ENCODE measurements at regions not wholly inside any gene's neighbourhood (a gene's known extent, or its start where the extent isn't known, plus 50 kb on each side); places are given as distances from the start of the nearest gene placed in this dataset.

- TF ChIP-seq ZNF347 (CRISPR knock-in tag; IDR thresholded peaks at IDR 0.05; ENCODE audit: low read depth) (no peak), TCF7L2 (IDR thresholded peaks at IDR 0.05; ENCODE audit: low read depth, low read length) (no peak), NFIX (CRISPR knock-in tag; IDR thresholded peaks at IDR 0.05; ENCODE audit: low read depth) (no peak), HOXB6 (CRISPR knock-in tag; IDR thresholded peaks at IDR 0.05; ENCODE audit: borderline replicate concordance) (no peak), ZNF133 (CRISPR knock-in tag; IDR thresholded peaks at IDR 0.05) (peak; percentile 32; the same call in 1 of the 2 replicates), ZBTB9 (CRISPR knock-in tag; IDR thresholded peaks at IDR 0.05) (peak; percentile 97), ZBED1 (IDR thresholded peaks at IDR 0.05) (no peak), ZNF644 (tag; IDR thresholded peaks at IDR 0.05; ENCODE audit: low read depth) (peak; percentile 59; the same call in 1 of the 2 replicates), BDP1 (IDR thresholded peaks at IDR 0.05; ENCODE audit: insufficient read depth, insufficient read length) (no peak), GABPA (tag; conservative IDR thresholded peaks at IDR 0.05; ENCODE audit: low read depth) (peak; percentile 40; the same call in 1 of the 2 replicates), ID3 (CRISPR knock-in tag; IDR thresholded peaks at IDR 0.05) (no peak), ID3 (tag; IDR thresholded peaks at IDR 0.05) (peak; percentile 87), MTA3 (IDR thresholded peaks at IDR 0.05; ENCODE audit: borderline replicate concordance) (peak; percentile 72; the same call in 1 of the 2 replicates), BRD9 (IDR thresholded peaks at IDR 0.05; ENCODE audit: low read depth, partially characterized antibody) (peak; percentile 96), TFAM (CRISPR knock-in tag; conservative IDR thresholded peaks at IDR 0.05) (no peak), POLR3A (IDR thresholded peaks at IDR 0.05; ENCODE audit: borderline replicate concordance, extremely low read depth, insufficient read depth, insufficient read length) (no peak), ZSCAN29 (IDR thresholded peaks at IDR 0.05) (no peak), GATA2 (CRISPR knock-in tag; IDR thresholded peaks at IDR 0.05) (no peak), BRF1 (IDR thresholded peaks at IDR 0.05; ENCODE audit: borderline replicate concordance, extremely low read depth, insufficient read length) (no peak), GTF2F1 (IDR thresholded peaks at IDR 0.05; ENCODE audit: low read depth, low read length) (no peak), DEAF1 (CRISPR knock-in tag; IDR thresholded peaks at IDR 0.05) (peak; percentile 87), OTX1 (CRISPR knock-in tag; IDR thresholded peaks at IDR 0.05) (peak; percentile 85; the same call in 1 of the 2 replicates), SRF (CRISPR knock-in tag; IDR thresholded peaks at IDR 0.05) (no peak), ZFP36 (IDR thresholded peaks at IDR 0.05; ENCODE audit: low read depth, low read length, partially characterized antibody) (peak; percentile 6), MECOM (CRISPR knock-in tag; IDR thresholded peaks at IDR 0.05) (peak; percentile 61; the same call in 1 of the 2 replicates), RHOXF2B (CRISPR knock-in tag; conservative IDR thresholded peaks at IDR 0.05) (no peak), MAFG (tag; conservative IDR thresholded peaks at IDR 0.05) (no peak), NFXL1 (CRISPR knock-in tag; IDR thresholded peaks at IDR 0.05) (peak; percentile 54; the same call in 1 of the 2 replicates)
Measured at GRCh38 chr6:44062771-44063560, 64.3 kb downstream of the MRPL14 start (continued).

Data from K562 (cell line).